ENCODE measurements at regions not wholly inside any gene's neighbourhood (a gene's known extent, or its start where the extent isn't known, plus 50 kb on each side); places are given as distances from the start of the nearest gene placed in this dataset.
"Not testable (repeated sequence)": the region's sequence is repeated elsewhere in the genome, so short reads cannot be mapped to it uniquely, and the experiment has no call there.

DNA sequence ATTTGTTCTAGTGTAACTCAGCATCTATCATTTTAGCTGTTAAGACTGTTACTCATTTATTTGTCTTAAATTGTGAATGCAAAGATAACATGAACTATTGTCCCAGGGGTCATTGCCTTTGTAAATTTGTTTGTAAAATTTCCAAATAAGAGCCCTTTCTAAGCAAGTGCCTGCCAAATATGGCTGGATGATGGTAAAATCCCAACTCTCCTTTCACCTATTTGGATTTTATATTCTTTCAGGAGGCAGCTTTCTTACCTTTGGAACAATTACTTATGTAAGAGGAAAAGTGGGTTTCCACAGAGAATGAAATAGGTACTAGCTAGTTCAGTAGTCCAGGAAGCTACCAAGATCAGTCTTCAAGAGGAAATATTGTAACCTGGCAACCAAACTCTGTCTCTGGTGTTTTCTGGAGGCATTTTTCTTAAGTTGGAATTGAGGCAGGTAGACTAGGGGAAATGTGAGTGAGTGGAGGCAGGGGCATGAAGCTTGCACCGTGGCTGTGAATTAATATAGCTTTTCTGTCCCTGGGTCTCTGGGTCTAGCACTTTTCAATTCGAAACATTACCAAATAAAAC is 88.5 kb upstream of the XIST start:
- DNase-seq: no peak

DNA sequence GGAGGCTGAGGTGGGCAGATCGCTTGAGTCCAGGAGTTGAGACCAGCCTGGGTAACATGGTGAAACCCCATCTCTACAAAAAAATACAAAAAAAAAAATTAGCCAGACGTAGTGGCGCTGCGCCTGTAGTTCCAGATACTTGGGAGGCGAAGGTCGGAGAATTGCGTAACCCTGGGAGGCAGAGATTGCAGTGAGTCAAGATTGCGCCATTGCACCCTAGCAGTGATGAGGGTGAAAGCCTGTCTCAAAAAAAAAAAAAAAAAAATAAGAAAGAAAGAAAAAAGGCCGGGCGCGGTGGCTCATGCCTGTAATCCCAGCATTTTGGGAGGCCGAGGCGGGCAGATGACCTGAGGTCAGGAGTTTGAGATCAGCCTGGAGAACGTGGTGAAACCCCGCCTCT is 85.3 kb upstream of the XIST start:
- DNase-seq: not testable (repeated sequence)

DNA sequence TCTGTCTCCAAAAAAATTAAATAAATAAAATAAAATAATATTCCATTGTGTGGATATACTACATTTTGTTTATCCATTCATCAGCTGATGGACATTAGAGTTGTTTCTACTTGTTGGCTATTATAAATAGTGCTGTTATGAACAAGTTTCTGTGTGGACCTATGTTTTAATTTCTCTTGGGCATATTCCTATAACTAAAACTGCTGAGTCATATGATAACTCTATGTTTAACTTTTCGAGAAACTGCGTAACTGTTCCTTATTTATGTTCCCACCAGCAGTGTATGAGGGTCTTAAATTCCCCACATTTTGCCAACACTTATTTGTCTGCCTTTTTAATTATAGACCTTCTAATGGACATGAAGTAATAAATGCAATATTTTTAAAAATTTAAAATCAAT is 80.0 kb upstream of the XIST start:
- DNase-seq: no peak

DNA sequence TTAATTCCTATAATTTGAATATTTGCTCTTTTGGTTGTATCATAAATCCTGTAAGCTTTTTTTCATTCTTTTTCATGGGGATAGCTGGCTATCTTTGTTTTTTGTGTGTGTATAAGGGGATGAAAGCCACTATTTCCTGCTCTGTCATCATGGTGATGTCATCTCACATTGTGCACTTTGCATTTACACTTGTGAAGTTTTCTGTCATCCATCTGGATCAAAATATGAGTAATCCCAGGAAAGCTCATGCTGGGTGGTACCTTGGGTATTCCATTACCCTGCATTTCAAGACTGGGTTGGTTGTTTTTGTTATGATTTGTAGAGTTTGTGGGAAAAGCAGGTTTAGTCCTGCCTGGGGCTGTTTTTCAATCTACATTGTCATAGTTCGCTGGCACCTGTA is 77.8 kb upstream of the XIST start:
- no peak for DNase-seq

DNA sequence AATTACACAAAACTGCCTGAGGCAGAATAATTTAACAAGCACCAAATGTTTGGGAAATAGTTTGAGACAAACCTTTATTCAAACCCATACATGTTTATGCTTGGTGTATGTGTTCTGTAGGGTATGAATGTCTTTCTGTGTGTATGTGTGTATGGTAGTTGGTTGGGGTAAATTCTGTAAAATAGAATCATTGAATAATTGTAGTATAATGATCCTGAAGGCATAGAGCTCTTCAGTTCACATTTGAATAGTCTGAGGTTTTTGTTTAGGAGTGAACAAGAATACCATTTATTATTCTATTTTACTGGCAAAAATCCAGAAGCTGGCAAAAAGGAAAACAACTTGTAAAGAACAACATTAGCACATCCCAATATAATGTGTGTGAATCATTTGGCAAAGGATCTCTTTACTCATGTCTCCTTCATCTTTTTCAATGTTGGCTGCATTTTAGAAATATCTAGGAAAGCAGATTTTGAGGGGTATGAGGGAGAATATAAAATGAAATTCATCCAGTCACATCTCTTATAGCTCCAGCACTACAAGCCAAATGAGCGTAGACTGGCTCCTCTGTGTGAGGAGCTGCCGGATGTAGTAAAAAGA is 70.4 kb upstream of the XIST start:
- no peak for DNase-seq

DNA sequence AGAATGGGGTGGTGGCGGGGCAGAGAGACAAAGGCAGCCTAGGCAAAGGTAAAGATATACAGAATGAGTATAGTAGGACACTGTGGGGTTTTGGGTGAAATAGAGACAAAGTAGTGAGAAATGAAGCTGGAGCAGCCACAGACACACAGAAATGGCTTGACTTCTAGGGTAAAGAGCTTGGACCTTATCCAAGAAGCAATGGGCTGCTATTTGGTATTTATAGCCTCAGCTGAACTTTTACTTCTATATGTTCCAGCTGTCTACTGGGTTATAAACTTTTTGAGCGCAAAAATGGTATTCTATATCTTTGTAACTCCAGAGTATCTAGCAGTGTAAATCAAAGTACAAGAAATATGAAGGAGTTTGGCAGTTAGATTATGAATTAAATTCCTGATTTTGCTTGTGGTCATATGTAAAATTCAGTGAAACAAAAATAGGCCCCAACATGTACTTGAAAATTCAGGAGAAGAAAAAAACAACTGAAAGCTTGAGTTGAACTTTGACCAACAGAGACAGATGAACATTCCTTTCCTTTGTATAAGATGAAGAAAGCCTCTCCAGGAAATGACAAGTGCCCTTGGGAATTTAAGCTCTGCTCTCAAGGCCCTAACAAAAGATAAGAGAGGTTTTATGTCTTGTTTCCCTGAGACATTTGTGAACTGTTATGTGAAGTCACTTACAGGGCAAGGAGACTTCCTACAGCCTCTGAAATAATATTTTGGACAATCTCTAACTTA is 64.6 kb upstream of the XIST start:
- DNase-seq: no peak

DNA sequence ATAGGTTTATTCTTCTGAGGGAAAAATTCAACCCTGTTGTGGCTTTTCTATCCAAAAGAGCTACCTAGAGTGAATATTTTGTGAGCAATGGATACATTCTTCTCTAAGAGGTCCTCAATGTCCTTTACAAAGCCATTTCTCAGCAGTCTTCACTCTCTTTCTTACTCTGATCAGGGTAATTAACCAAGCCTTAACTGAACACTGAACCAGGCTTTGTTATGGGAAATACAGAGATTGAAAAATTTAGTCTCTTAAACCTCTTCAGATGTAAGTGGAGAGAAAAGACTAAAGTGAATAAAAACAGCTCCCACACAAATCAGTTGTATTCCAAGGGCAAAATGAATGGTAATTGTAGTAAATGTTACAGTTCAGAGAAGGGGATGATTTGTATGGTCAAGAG is 64.0 kb upstream of the XIST start:
- no peak for DNase-seq

DNA sequence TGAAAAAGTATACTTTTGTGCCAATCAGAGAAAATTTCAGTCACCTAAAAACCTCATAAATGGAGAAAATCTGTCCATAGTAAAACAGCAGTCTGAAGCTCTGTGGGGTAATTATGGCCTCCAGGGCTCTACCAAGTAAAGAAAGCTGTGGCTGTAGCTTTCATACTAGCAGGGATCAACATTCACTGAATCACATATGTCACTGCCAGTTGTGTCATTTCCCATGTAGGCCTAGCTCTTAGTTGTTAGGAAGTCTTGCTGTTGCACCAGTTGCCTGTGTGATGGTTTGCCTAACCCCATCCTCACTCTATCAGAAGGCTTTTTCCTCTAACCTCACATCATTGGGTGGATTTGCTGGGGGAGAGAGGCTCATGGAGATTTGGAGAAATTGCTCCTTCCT is 62.3 kb upstream of the XIST start:
- DNase-seq: not testable (repeated sequence)

DNA sequence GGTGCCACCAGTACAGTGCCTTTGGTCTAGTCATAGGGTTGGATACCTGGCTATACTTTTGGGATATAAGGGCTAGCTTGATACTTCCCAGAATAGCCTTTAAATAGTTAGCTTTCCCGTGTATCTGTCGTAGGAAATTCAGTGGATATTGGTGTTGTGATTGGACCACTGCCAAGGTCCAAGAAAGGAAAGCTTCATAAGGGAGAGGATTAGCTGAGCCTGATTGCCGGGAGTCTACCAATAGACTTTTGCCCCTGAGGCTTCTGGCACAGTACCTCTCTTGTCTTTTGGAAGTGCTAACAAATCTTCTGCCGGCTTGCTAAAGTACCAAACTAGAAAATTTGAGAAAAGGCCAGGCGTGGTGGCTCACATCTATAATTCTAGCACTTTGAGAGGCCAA is 61.1 kb upstream of the XIST start:
- DNase-seq: no peak

DNA sequence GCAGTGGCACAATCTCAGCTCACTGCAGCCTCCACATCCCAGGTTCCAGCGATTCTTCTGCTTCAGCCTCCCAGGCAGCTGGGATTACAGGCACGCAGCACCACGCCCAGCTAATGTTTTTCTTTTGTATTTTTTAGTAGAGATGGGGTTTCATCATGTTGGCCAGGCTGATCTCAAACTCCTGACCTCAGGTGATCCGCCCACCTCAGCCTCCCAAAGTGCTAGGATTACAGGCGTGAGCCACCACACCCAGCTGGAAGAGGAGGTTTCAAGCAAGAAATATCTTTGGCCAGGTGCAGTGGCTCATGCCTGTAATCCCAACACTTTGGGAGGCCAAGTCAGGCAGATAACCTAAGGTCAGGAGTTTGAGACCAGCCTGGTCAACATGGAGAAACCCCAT is 59.4 kb upstream of the XIST start:
- DNase-seq: not testable (repeated sequence)

DNA sequence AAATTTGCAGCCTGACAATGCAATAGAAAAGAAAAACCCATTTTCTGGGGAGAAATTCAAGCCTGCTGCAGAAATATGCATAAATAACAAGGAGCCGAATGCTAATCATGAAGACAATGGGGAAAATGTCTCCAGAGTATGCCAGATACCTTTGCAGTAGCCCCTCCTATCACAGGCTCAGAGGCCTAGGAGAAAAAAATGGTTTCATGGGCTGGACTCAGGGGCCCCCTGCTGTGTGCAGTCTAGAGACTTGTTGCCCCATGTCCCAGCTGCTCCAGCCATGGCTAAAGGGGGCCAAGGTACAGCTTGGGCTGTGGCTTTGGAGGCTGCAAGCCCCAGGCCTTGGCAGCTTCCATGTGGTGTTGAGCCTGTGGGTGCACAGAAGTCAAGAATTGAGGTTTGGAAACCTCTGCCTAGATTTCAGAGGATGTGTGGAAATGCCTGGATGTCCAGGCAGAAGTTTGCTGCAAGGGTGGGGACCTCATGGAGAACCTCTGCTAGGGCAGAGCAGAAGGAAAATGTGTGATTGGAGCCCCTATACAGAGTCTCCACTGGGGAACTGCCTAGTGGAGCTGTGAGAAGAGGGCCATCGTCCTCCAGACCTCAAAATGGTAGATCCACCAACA is 53.3 kb upstream of the XIST start:
- not testable (repeated sequence) for DNase-seq

DNA sequence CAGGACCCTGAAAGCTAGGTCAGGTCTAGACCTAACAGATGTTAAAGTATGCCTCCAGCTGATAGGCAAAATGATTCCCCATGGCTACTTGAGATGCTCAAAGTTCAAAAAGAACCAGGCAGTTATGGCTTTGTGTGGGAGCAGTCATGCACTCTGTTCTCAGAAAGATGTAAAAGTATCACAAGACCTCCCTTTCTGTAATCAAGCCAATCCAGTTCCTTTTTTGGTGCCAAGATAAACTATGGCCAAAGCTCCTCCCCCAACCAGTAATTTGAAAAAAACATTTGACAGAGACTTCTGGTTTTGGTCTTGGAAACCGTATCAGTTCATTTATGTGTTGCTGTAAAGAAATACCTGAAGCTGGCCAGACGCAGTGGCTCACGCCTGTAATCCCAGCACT is 51.4 kb upstream of the XIST start:
- no peak for DNase-seq

Data from NCI-H774 (cell line).